ENCODE measurements at regions not wholly inside any gene's neighbourhood (a gene's known extent, or its start where the extent isn't known, plus 50 kb on each side); places are given as distances from the start of the nearest gene placed in this dataset.

DNA sequence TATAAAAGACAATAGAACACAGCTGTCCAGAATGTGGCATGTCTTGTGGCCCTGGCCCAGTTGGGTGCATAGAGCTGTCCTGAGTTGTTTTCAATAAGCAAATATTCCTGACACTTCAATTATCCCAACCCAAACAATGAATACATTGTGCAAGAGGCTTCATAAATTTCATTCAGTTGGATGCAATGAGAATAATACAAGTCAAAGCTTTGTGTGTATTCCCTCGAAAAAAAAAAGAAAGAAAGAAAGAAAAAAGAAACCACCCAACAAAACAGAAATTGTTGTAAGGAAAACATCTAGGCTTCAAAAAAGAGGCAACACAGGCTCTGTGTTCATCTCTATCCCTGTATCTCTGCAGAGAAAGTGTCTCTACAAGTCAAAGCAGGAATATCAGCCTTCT lies 138.7 kb upstream of the ADO start:
- no peaks in the 10 kb centered on the region for H3K27me3 ChIP-seq (replicated peaks; ENCODE audit: insufficient read depth, low read length)
- TF ChIP-seq EZH2phosphoT487 (IDR thresholded peaks at IDR 0.05; ENCODE audit: low read length) (no peak), EZH2 (optimal IDR thresholded peaks at IDR 0.05; ENCODE audit: low read depth, low read length) (no peak), CTCF (IDR thresholded peaks at IDR 0.05; ENCODE audit: low read length) (no peak)
- H3K9me2 ChIP-seq (replicated peaks; ENCODE audit: insufficient read depth, low read length): no peaks in the 10 kb centered on the region
- H3K36me3 ChIP-seq (replicated peaks; ENCODE audit: insufficient read depth, low read length): no peaks in the 10 kb centered on the region
- no peak overlapping the region for H2AFZ ChIP-seq (ENCODE audit: low read length)
- H3K27ac ChIP-seq (ENCODE audit: low read length): no peak overlapping the region
- H3F3A ChIP-seq (ENCODE audit: insufficient read depth, low read length): no peaks in the 10 kb centered on the region
- H3K4me3 ChIP-seq (ENCODE audit: low read length): no peak overlapping the region
- H3K4me1 ChIP-seq (ENCODE audit: low read length): no peaks in the 10 kb centered on the region
- no peak overlapping the region for H3K9ac ChIP-seq (ENCODE audit: low read length)
- no peaks in the 10 kb centered on the region for H4K20me1 ChIP-seq (ENCODE audit: insufficient read depth, low read length)
- H3K9me3 ChIP-seq (replicated peaks; ENCODE audit: insufficient read depth, low read length): no peaks in the 10 kb centered on the region
- no peak overlapping the region for H3K4me2 ChIP-seq (ENCODE audit: low read depth, low read length)
- H3K79me2 ChIP-seq (ENCODE audit: low read length): no peaks in the 10 kb centered on the region
- DNase-seq: no peak

- Histone ChIP-seq H3K4me2 (ENCODE audit: low read depth, low read length) (no peak overlapping the region), H3K9me3 (replicated peaks; ENCODE audit: insufficient read depth, low read length) (no peaks in the 10 kb centered on the region), H3K4me1 (ENCODE audit: low read length) (no peaks in the 10 kb centered on the region), H3F3A (ENCODE audit: insufficient read depth, low read length) (no peaks in the 10 kb centered on the region), H4K20me1 (ENCODE audit: insufficient read depth, low read length) (no peaks in the 10 kb centered on the region), H3K9me2 (replicated peaks; ENCODE audit: insufficient read depth, low read length) (no peaks in the 10 kb centered on the region), H3K36me3 (replicated peaks; ENCODE audit: insufficient read depth, low read length) (no peaks in the 10 kb centered on the region), H3K9ac (ENCODE audit: low read length) (no peak overlapping the region), H3K27ac (ENCODE audit: low read length) (no peak overlapping the region), H3K27me3 (replicated peaks; ENCODE audit: insufficient read depth, low read length) (no peaks in the 10 kb centered on the region), H2AFZ (ENCODE audit: low read length) (no peak overlapping the region), H3K4me3 (ENCODE audit: low read length) (no peak overlapping the region), H3K79me2 (ENCODE audit: low read length) (no peaks in the 10 kb centered on the region)
- TF ChIP-seq EZH2 (optimal IDR thresholded peaks at IDR 0.05; ENCODE audit: low read depth, low read length) (no peak), EZH2phosphoT487 (IDR thresholded peaks at IDR 0.05; ENCODE audit: low read length) (no peak), CTCF (IDR thresholded peaks at IDR 0.05; ENCODE audit: low read length) (no peak)
- no peak for DNase-seq
Measured at GRCh38 chr10:62666275-62666674, 138.2 kb upstream of the ADO start.

DNA sequence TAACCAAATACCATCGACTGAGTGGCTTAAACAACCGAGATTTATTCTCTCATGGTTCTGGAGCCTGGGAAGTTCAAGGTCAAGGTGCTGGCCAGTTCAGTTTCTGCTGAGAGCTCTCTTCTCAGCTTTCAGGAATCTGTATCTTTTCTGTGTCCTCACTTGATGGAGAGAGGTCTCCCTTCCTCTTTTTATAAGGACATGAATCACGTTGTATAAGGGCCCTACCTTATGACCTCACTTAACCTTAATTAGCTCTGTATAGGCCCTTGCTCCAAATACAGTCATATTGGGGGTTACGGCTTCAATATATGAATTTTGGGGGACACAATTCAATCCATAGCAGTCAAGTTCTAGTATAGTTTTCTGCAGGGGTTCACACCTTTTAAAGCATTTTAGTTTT lies 135.2 kb upstream of the ADO start:
- H3K27ac ChIP-seq (ENCODE audit: low read length): no peak overlapping the region
- H2AFZ ChIP-seq (ENCODE audit: low read length): no peak overlapping the region
- no peak overlapping the region for H3K4me2 ChIP-seq (ENCODE audit: low read depth, low read length)
- H3F3A ChIP-seq (ENCODE audit: insufficient read depth, low read length): no peaks in the 10 kb centered on the region
- no peak for TF ChIP-seq CTCF (IDR thresholded peaks at IDR 0.05; ENCODE audit: low read length)
- TF ChIP-seq EZH2 (optimal IDR thresholded peaks at IDR 0.05; ENCODE audit: low read depth, low read length): no peak
- no peak for TF ChIP-seq EZH2phosphoT487 (IDR thresholded peaks at IDR 0.05; ENCODE audit: low read length)
- no peaks in the 10 kb centered on the region for H3K9me2 ChIP-seq (replicated peaks; ENCODE audit: insufficient read depth, low read length)
- H4K20me1 ChIP-seq (ENCODE audit: insufficient read depth, low read length): no peaks in the 10 kb centered on the region
- H3K27me3 ChIP-seq (replicated peaks; ENCODE audit: insufficient read depth, low read length): no peaks in the 10 kb centered on the region
- H3K4me3 ChIP-seq (ENCODE audit: low read length): no peak overlapping the region
- no peaks in the 10 kb centered on the region for H3K4me1 ChIP-seq (ENCODE audit: low read length)
- DNase-seq: no peak
- H3K9me3 ChIP-seq (replicated peaks; ENCODE audit: insufficient read depth, low read length): no peaks in the 10 kb centered on the region
- H3K79me2 ChIP-seq (ENCODE audit: low read length): no peaks in the 10 kb centered on the region
- no peak overlapping the region for H3K9ac ChIP-seq (ENCODE audit: low read length)
- no peaks in the 10 kb centered on the region for H3K36me3 ChIP-seq (replicated peaks; ENCODE audit: insufficient read depth, low read length)

Measured in MM.1S (cell line).